HFFc6 (cell line): ENCODE measurements at regions not wholly inside any gene's neighbourhood (a gene's known extent, or its start where the extent isn't known, plus 50 kb on each side); places are given as distances from the start of the nearest gene placed in this dataset.

Experiments used
- DNase-seq: peaks from one replicate; pipeline ENCODE4 v3.0.0-alpha.2; 2018
- H3K27ac Mint-ChIP-seq: 2 replicates; pipeline ENCODE4 v1.8.0; 2020; ENCODE audit warnings: mild to moderate bottlenecking, mixed read lengths
- H3K27me3 Mint-ChIP-seq: 2 replicates; pipeline ENCODE4 v1.8.0; 2021; ENCODE audit warnings: mild to moderate bottlenecking, moderate library complexity, mixed read lengths; ENCODE audit not compliant: insufficient read depth
- H3K36me3 Mint-ChIP-seq: 2 replicates; pipeline ENCODE4 v1.8.0; 2021; ENCODE audit warnings: low read depth, mixed read lengths
- H3K4me1 Mint-ChIP-seq: 2 replicates; pipeline ENCODE4 v1.8.0; 2020; ENCODE audit warnings: low read depth, mixed read lengths
- H3K4me3 Mint-ChIP-seq: 2 replicates; pipeline ENCODE4 v1.8.0; 2020; ENCODE audit warnings: mild to moderate bottlenecking, moderate library complexity, mixed read lengths
- H3K9me3 Mint-ChIP-seq: 2 replicates; pipeline ENCODE4 v1.8.0; 2020; ENCODE audit warnings: mild to moderate bottlenecking, mixed read lengths
- TF ChIP-seq, protein P1 (sequence below): fragments of 200-600 bp; sonication (generic); IDR thresholded peaks from 2 replicates; pipeline ENCODE4 v1.5.0; 2021; ENCODE audit warnings: antibody characterized with exemption, mild to moderate bottlenecking

- no peak overlapping the region for H3K27ac Mint-ChIP-seq
- TF ChIP-seq, protein P1, sequence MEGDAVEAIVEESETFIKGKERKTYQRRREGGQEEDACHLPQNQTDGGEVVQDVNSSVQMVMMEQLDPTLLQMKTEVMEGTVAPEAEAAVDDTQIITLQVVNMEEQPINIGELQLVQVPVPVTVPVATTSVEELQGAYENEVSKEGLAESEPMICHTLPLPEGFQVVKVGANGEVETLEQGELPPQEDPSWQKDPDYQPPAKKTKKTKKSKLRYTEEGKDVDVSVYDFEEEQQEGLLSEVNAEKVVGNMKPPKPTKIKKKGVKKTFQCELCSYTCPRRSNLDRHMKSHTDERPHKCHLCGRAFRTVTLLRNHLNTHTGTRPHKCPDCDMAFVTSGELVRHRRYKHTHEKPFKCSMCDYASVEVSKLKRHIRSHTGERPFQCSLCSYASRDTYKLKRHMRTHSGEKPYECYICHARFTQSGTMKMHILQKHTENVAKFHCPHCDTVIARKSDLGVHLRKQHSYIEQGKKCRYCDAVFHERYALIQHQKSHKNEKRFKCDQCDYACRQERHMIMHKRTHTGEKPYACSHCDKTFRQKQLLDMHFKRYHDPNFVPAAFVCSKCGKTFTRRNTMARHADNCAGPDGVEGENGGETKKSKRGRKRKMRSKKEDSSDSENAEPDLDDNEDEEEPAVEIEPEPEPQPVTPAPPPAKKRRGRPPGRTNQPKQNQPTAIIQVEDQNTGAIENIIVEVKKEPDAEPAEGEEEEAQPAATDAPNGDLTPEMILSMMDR: no peak
- H3K4me3 Mint-ChIP-seq: no peak overlapping the region
- peaks cover 31% of the 10 kb centered on the region for H3K9me3 Mint-ChIP-seq
- no peaks in the 10 kb centered on the region for H3K36me3 Mint-ChIP-seq
- no peaks in the 10 kb centered on the region for H3K4me1 Mint-ChIP-seq
- no peak for DNase-seq
- peaks cover 2% of the 10 kb centered on the region; the same call in 1 of the 2 replicates for H3K27me3 Mint-ChIP-seq
Observed at GRCh38 chr6:153442096-153442495, 311.0 kb upstream of the RGS17 start.

DNA sequence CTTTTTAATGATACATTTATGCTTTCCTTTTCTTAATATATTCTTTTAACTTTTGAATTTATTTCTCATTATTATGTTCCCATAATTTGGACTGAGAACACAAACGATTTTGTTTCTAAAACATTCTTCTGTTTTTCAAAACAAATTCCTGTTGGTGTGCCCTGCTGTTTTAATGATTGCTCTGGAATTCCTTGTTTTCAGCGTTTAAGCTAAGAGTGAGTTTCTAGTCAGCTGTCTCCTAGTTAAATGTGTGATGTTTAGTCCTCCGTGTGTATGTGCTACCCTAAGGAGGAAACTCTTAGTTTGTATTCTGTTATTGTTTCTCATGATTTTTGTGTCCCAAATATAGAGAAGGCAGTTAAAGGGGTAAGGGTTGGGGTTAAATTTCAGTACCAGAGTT, 306.1 kb upstream of the RGS17 start:
- H3K27me3 Mint-ChIP-seq: peaks cover 2% of the 10 kb centered on the region; the same call in 1 of the 2 replicates
- no peak overlapping the region for H3K4me3 Mint-ChIP-seq
- no peak overlapping the region for H3K27ac Mint-ChIP-seq
- TF ChIP-seq, protein P1: no peak
- no peak for DNase-seq
- no peaks in the 10 kb centered on the region for H3K36me3 Mint-ChIP-seq
- peaks cover 33% of the 10 kb centered on the region for H3K9me3 Mint-ChIP-seq
- H3K4me1 Mint-ChIP-seq: no peaks in the 10 kb centered on the region

- peaks cover 25% of the 10 kb centered on the region for H3K9me3 Mint-ChIP-seq
- no peak for DNase-seq
- H3K27me3 Mint-ChIP-seq: peaks cover 2% of the 10 kb centered on the region; the same call in 1 of the 2 replicates
- no peak overlapping the region for H3K4me3 Mint-ChIP-seq
- TF ChIP-seq, protein P1: no peak
- H3K36me3 Mint-ChIP-seq: no peaks in the 10 kb centered on the region
- no peak overlapping the region for H3K27ac Mint-ChIP-seq
- no peaks in the 10 kb centered on the region for H3K4me1 Mint-ChIP-seq
Observed at GRCh38 chr6:153436351-153436750, 305.3 kb upstream of the RGS17 start.

GRCh38 chr6:153435787-153436186, 304.7 kb upstream of the RGS17 start:
- Mint-ChIP-seq H3K27me3 (peaks cover 2% of the 10 kb centered on the region; the same call in 1 of the 2 replicates), H3K36me3 (no peaks in the 10 kb centered on the region), H3K9me3 (peaks cover 23% of the 10 kb centered on the region), H3K27ac (no peak overlapping the region), H3K4me3 (no peak overlapping the region), H3K4me1 (no peaks in the 10 kb centered on the region)
- DNase-seq: no peak
- TF ChIP-seq, protein P1: no peak

DNA sequence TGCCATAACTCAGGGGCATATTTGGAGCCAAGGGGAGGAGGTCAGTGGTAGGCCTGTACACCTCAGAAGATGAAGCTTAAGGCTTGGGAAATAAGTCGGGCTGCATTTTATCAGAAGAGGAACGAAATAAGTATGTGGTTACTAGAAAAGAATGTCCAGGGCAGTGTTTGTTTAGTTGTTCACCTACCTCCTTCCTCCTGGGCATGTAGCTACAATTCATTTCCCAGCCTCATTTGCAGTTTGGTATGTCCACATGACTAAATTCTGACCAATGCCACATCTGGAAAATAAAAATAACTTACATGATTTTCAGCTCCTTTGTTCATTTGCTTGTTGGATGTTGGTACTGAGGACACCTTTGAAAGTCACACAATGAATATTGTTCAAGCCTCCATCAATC, 294.5 kb upstream of the RGS17 start:
- peaks cover 44% of the 10 kb centered on the region for H3K9me3 Mint-ChIP-seq
- TF ChIP-seq, protein P1: no peak
- no peak overlapping the region for H3K27ac Mint-ChIP-seq
- DNase-seq: no peak
- H3K27me3 Mint-ChIP-seq: no peaks in the 10 kb centered on the region
- no peaks in the 10 kb centered on the region for H3K4me1 Mint-ChIP-seq
- no peaks in the 10 kb centered on the region for H3K36me3 Mint-ChIP-seq
- no peak overlapping the region for H3K4me3 Mint-ChIP-seq
